ENCODE measurements at regions not wholly inside any gene's neighbourhood (a gene's known extent, or its start where the extent isn't known, plus 50 kb on each side); places are given as distances from the start of the nearest gene placed in this dataset.

DNA sequence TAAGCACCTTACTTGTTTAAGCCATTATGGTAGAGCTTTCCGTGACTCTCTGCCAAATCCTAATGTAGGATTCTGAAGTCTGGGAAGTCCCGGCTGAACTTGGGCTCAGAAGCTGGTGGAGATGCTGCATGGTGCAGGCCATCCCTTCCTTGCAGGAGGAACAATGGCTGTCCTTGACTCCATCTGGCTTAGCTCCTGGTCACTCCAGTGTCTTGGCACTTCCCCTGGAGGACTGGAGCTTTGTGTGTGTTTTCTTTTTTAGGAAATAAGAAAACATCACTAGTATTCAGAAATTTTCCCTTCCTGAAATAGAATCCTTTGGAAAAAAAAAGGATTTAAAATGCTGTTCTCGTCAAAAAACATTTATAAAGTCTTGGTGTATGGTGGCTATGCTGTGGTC is 209.3 kb upstream of the ROPN1 start:
- DNase-seq, result no peak

- DNase-seq, result no peak
These were observed 209.9 kb upstream of the ROPN1 start for GRCh38 chr3:124201786-124202185.

DNA sequence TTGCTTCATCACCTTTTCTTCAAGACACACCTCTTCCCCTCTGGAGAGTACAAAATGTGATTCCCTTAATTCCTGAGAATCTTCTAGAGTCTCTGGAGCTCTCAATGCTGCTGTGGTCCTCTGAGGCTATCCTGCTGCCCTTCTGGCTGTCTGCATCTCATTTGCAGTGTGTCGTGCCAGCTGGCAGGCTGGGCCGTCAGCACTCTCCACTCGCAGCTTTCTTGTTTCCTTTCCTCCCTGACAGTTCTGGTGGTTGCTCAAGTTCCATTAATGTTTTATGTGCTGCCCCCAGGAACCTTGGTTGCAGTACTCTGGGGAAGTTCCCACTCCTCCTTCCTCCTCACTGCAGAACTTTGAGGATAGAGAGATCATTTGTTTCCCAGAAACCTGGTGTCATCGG is 210.8 kb upstream of the ROPN1 start:
- DNase-seq, result no peak

- DNase-seq, result no peak
These were observed 211.4 kb upstream of the ROPN1 start for GRCh38 chr3:124203292-124203691.

GRCh38 chr3:124206225-124207055 is 214.5 kb upstream of the ROPN1 start:
- DNase-seq, result no peak

- no peak for DNase-seq
These were observed 215.2 kb upstream of the ROPN1 start for GRCh38 chr3:124207077-124207476.

DNA sequence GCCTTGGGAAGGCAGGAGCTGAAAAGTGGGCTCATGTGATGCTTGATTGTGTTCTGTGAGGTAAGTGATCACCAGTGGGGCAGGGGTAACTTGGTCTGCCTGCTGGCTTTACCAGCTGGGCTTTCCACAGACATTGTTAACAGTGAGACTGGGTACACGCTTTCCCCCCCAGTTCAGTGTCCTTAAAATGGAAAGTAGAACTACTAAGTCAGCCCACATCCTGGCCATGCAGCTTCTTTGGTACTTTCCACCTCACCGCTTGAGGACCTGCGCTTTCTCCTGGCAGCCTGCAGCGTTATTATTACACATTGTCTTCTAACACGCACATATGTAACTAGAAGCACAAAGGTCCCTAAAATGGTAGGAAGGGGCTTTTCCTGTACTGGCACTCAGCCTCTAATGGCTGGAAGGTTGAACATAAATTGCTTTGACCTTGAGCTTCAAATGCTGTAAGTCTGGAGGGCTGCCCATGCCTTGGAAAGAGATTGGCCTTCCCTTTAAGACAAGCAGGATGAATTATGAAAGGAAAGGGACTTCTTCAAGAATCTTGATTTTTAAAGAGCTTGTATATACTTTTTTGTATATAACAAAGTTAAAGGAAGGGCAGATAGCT is 216.1 kb upstream of the ROPN1 start:
- DNase-seq, result no peak

GRCh38 chr3:124209426-124209825 is 217.5 kb upstream of the ROPN1 start:
- no peak for DNase-seq

DNA sequence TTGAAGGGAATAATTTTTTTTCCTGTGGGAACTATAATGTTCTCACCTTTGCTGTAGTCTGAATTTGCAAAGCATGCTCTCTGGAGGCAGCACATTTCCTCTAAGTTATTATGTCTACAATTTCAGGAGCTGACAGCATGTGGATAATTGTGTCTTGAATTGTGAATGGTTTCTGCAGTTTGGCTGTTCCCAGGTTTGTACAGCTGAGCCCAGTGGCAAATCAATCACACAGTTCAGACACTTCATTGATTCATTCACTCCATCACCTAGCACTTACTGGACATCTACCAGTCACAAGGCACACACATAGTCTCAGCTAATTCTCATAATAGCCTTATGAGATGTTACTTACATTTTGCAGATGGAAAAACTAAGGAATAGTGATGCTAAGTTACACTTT is 219.0 kb upstream of the ROPN1 start:
- DNase-seq, result no peak

DNA sequence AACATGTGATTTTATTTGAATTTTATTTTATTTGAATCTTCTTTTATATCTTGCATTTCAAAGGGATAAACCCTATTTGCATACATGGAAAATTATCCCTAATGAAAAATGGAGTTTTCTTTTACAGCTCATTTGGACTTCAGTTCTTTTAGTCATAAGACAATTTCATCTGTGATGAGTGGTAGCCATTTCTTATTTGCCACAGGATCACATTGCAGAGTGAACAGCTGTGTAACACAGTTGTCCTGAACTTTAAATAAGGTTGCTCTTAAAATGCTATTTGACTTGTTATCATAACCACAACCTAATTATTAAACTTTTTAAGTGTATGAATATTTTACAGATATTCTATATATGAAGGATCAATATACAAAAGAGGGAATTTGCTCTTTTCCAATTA is 221.7 kb upstream of the ROPN1 start:
- no peak for DNase-seq

GRCh38 chr3:124217542-124217941 is 225.6 kb upstream of the ROPN1 start:
- DNase-seq, result no peak

- no peak for DNase-seq
These were observed 229.5 kb upstream of the ROPN1 start for GRCh38 chr3:124221422-124221821.

GRCh38 chr3:124223853-124224252 is 231.9 kb upstream of the ROPN1 start:
- no peak for DNase-seq

DNA sequence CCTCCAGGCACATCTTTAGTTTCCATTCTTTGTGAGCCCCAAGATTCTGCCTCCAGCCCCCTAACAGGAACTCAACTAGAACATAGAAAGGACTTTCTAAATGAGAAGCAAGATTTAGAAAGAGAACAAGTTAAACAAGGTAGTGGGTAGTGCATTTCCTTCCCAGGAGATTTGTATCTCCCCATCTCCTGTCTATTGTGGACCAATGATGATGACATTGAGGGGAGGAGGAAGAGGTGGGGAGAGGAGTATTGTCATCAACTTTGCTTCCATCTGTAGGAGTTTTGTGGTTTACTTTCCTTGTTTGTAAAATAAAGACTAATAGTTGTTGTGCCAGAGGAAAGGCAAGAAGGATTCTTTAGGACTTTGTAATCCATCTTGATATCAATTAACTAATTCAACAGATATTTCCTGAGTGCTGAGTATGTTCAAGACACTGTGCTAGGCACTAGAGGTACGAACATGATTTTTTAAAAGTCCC is 235.3 kb upstream of the ROPN1 start:
- DNase-seq, result no peak

- DNase-seq, result no peak
These were observed 237.5 kb upstream of the ROPN1 start for GRCh38 chr3:124229420-124229819.

DNA sequence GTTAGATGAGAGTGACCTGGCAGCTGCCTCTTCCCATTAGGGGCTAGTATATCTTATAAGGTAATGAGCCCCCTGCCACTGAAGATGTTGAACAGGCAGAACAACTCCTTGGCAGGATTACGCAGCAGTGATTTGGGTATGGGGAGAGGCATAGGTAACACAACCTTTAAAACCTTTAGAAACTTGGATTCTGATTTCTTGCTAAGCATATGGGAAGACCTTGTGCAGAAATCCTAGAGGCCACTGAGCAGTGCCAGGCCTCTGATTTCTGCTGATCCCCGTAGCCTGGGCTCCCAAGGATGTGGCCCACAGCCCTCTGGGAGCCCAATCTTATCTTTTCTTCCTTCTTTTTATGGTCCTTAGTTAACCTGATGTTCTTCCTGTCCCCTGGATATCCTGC is 237.9 kb upstream of the ROPN1 start:
- DNase-seq, result no peak

DNA sequence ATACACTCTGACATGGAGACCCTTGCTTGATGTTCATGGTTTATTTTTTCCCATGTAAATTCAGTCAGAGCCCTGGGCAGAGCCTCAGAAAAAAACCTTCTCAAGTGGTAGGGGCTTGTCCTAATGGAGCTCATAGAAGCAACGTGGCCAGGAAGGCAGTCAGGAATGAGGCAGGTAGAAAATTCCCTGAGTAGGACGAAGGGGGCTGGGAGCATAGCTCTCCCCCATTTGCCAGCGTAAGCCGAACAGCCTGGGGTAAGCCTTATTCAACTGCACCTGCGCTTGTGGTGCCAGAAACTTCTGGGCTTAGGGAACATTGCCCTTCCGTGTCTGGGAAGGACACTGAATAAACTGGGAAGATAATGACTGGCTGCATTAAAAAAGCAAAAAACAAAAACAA is 238.5 kb upstream of the ROPN1 start:
- no peak for DNase-seq

- DNase-seq, result no peak
These were observed 239.1 kb upstream of the ROPN1 start for GRCh38 chr3:124230998-124231397.

- DNase-seq, result no peak
These were observed 242.9 kb upstream of the ROPN1 start for GRCh38 chr3:124234852-124235252.

DNA sequence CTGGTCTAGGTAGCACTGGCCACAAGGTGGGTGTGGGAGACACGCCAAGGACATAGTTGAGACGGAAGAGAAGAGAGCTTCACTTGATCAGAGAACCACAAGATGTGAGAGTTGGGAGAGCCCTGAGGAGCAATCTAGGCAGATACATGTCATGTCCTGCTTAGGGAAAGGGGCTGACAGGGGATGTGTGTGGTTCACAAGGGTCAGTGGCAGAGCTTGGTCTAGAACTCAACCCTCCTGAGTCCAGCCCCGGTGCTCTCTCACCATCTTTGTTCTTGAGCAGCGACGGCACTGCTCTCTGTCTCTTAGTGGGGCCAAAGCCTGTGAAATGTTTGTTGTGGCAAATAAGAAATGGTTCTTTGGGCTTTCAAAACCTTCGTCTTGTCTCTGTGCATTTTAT is 243.5 kb upstream of the ROPN1 start:
- no peak for DNase-seq

- DNase-seq, result no peak
These were observed 251.4 kb upstream of the ROPN1 start for GRCh38 chr3:124243177-124243859.

GRCh38 chr3:124246376-124246775 is 254.5 kb upstream of the ROPN1 start:
- DNase-seq, result no peak

DNA sequence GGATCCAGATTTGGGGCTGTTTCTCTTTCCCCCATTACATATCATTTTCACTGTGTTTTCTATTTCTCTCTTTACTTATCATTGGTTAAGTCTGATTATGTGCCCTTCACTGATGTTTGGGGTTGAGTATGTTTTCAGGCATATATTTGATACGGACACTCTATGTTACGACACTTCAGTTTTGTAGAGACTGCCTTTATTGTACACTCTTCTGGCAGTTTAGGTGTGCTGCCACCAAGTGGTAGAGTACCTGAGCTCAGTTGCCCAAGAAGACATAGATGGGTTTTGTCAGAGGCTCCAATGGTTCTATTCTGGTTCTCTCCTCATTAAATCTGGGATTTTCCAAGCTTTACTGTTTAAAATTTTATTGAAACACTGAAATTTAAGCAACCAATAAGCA is 255.0 kb upstream of the ROPN1 start:
- no peak for DNase-seq

GRCh38 chr3:124248471-124249028 is 256.6 kb upstream of the ROPN1 start:
- DNase-seq, result no peak
